ENCODE measurements at regions not wholly inside any gene's neighbourhood (a gene's known extent, or its start where the extent isn't known, plus 50 kb on each side); places are given as distances from the start of the nearest gene placed in this dataset.

DNA sequence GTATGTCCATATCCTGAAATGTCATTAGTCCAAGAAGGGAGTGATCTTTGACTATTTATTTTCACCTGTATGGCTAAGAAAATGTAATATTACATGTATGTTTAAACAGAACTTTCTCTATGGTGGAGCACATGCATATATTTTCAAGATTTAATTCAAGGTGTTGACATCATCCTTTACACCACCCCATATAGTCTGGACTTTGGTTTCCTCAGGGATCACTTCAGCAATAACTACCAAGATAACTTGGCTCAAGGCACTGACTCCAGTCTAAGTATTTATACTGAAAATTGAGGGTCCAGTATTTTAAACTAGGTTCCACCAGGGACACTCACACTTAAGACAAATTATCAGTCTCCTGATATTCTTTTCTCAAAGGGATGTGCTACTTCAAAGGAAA lies 660.6 kb downstream of the EFNB2 start:
- TF ChIP-seq, protein P1, sequence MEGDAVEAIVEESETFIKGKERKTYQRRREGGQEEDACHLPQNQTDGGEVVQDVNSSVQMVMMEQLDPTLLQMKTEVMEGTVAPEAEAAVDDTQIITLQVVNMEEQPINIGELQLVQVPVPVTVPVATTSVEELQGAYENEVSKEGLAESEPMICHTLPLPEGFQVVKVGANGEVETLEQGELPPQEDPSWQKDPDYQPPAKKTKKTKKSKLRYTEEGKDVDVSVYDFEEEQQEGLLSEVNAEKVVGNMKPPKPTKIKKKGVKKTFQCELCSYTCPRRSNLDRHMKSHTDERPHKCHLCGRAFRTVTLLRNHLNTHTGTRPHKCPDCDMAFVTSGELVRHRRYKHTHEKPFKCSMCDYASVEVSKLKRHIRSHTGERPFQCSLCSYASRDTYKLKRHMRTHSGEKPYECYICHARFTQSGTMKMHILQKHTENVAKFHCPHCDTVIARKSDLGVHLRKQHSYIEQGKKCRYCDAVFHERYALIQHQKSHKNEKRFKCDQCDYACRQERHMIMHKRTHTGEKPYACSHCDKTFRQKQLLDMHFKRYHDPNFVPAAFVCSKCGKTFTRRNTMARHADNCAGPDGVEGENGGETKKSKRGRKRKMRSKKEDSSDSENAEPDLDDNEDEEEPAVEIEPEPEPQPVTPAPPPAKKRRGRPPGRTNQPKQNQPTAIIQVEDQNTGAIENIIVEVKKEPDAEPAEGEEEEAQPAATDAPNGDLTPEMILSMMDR (IDR thresholded peaks at IDR 0.05), result no peak
- no peak for TF ChIP-seq POLR2A (IDR thresholded peaks at IDR 0.05)
